PFSK-1 (cell line): ENCODE measurements at regions not wholly inside any gene's neighbourhood (a gene's known extent, or its start where the extent isn't known, plus 50 kb on each side); places are given as distances from the start of the nearest gene placed in this dataset.

Source experiments
- FOXP2 ChIP-seq: optimal IDR thresholded peaks from 2 replicates; pipeline ENCODE3; 2011; ENCODE audit warnings: borderline replicate concordance, control low read depth, inconsistent platforms; ENCODE audit not compliant: insufficient read depth; ENCODE audit errors: extremely low read length, extremely low read depth
- POLR2AphosphoS5 ChIP-seq: IDR thresholded peaks from 2 replicates; pipeline ENCODE4 v1.6.1; 2012; ENCODE audit warnings: low read depth, mild to moderate bottlenecking, control low read depth, low read length, moderate library complexity
- REST ChIP-seq, 2 experiments: IDR thresholded peaks; 2 replicates each; pipeline versions ENCODE4 v1.6.1 to v1.8.0; 2011 to 2012; ENCODE audit warnings: low read depth in 2 of 2, low read length in 2 of 2, control low read depth in 1 of 2, inconsistent platforms in 1 of 2, mild to moderate bottlenecking in 1 of 2, moderate library complexity in 1 of 2; ENCODE audit not compliant: insufficient read depth in 1 of 2
- SIN3A ChIP-seq: IDR thresholded peaks from 2 replicates; pipeline ENCODE4 v1.6.1; 2012; ENCODE audit warnings: mild to moderate bottlenecking, low read length, moderate library complexity, borderline replicate concordance; ENCODE audit not compliant: insufficient read depth
- TAF1 ChIP-seq: IDR thresholded peaks from 2 replicates; pipeline ENCODE4 v1.6.1; 2012; ENCODE audit warnings: low read length, control low read depth, borderline replicate concordance; ENCODE audit not compliant: insufficient read depth

GRCh38 chr21:16078382-16078781 is 348.6 kb downstream of the USP25 start:
- TF ChIP-seq FOXP2 (no peak), SIN3A (no peak), TAF1 (no peak), REST (IDR thresholded peaks at IDR 0.05; ENCODE audit: insufficient read depth in 1 of 2, low read depth in 2 of 2, low read length in 2 of 2) (no peak), POLR2AphosphoS5 (no peak)

GRCh38 chr21:16079830-16080229 is 350.0 kb downstream of the USP25 start:
- no peak for TF ChIP-seq POLR2AphosphoS5
- TF ChIP-seq SIN3A = no peak
- TF ChIP-seq REST (IDR thresholded peaks at IDR 0.05; ENCODE audit: insufficient read depth in 1 of 2, low read depth in 2 of 2, low read length in 2 of 2) = no peak
- no peak for TF ChIP-seq TAF1
- no peak for TF ChIP-seq FOXP2

GRCh38 chr21:16081304-16081703 is 351.5 kb downstream of the USP25 start:
- no peak for TF ChIP-seq SIN3A
- no peak for TF ChIP-seq REST (IDR thresholded peaks at IDR 0.05; ENCODE audit: insufficient read depth in 1 of 2, low read depth in 2 of 2, low read length in 2 of 2)
- TF ChIP-seq FOXP2 = no peak
- no peak for TF ChIP-seq TAF1
- no peak for TF ChIP-seq POLR2AphosphoS5

GRCh38 chr21:16082038-16082816 is 352.4 kb downstream of the USP25 start:
- TF ChIP-seq SIN3A = no peak
- no peak for TF ChIP-seq POLR2AphosphoS5
- TF ChIP-seq REST (IDR thresholded peaks at IDR 0.05; ENCODE audit: insufficient read depth in 1 of 2, low read depth in 2 of 2, low read length in 2 of 2) = no peak
- no peak for TF ChIP-seq FOXP2
- TF ChIP-seq TAF1 = no peak
